HG03139 (cell line): ENCODE measurements at regions not wholly inside any gene's neighbourhood (a gene's known extent, or its start where the extent isn't known, plus 50 kb on each side); places are given as distances from the start of the nearest gene placed in this dataset.
"Not testable (repeated sequence)": the region's sequence is repeated elsewhere in the genome, so short reads cannot be mapped to it uniquely, and the experiment has no call there.

ENCODE experiments used
- ATAC-seq: cut with Tn5 transposase; IDR thresholded peaks from one replicate; pipeline ENCODE4 v1.9.1; 2021; ENCODE audit not compliant: unreplicated experiment

DNA sequence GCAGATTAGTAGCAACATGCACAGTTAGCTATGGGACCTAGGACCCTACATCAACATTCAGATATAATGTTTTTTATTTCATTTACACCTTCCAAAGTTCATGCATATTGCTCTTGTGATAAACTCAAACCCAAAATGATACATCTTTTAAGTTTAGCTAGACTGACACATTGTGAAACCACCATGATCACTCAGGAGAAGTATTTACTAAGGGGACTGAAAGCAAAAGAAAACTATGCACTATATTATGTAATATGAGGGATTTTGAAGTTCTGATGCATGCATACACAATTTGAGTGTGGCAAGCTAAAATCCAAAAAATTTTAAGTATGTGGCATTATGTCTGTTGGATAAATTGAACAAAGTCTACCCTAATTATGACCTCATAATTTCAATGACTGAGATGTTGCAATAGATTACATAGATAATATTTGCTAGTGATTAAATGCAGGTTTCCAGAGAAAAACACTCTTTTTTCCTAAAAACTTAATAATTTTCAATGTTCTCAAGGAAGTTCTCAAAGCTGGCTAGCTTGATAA is 914.8 kb upstream of the GRIA3 start:
- ATAC-seq: no peak

DNA sequence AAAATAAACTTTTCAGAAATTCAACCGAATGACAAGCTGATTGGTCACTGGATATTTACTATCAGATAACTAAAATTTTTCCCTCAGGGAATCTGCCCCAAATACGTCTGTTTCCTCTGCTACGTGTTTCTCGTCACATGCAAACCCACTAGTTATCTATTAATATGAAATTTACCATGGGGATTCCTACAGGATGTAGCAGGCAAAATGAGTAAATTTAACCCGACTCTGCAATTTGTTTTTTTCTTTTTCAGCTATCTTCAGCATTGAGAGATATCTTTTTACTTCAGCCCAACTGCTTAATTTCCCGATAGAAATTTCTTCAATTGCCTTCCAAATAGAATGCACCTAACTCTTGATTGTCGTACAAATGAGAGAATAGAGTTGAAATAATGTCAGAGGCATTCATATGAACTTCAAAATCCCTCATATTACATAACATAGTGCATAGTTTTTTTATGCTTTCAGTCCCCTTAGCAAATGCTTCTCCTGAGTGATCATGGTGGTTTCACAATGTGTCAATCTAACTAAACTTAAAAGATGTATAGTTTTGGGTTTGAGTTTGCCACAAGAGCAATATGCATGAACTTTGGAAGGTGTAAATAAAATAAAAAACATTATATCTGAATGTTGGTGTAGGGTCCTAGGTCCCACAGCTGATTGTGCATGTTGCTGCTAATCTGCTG is 913.1 kb upstream of the GRIA3 start:
- ATAC-seq: no peak

DNA sequence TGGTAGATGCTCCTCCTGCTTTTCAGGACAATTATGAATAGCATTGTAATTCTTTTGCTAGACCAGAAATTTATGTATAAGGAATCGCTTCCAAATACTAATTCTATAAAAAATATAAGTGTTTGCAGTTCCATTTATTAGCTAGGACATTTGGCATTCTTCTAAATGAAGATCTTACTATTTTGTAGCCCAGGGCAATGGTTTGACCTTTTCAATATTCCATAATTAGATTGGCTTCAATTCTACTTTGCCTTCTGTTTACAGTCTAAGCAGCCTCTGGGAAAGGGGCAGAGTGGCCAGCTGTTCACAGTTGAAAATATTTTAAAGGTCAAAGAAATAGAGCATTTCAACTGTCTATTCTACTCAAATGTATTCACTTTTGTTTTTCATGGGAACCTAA is 912.1 kb upstream of the GRIA3 start:
- no peak for ATAC-seq

DNA sequence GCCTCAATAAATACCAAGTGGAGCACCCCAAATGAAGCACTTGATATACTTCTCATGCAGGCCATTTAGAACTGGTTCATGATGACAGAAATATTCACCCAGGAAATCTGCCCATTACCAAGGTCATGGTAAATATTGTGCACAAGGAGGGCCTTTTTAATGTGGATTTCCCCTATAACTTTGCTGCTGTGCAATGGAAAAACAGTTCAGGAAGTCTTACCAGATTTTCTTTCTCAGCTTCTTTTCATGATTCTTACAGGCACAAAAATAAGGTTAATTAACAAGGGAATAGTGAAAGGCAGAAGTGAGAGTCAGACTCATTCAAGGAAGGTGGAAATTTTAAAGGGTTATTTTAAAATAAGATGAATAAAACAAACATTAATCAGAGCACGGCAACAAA is 904.3 kb upstream of the GRIA3 start:
- ATAC-seq: no peak

DNA sequence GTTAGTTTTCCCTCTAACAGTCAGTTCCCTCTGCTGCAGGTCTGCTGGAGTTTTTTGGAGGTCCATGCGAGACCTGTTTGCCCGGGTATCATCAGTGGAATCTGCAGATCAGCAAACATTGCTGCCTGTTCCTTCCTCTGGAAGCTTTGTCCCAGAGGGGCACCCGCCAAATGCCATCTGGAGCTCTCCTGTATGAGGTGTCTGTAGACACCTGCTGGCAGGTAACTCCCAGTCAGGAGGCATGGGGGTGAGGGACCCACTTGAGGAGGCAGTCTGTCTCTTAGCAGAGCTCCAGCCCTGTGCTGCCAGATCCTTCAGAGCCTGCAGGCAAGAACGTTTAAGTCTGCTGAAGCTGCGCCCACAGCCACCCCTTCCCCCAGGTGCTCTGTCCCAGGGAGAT is 884.3 kb upstream of the GRIA3 start:
- not testable (repeated sequence) for ATAC-seq

DNA sequence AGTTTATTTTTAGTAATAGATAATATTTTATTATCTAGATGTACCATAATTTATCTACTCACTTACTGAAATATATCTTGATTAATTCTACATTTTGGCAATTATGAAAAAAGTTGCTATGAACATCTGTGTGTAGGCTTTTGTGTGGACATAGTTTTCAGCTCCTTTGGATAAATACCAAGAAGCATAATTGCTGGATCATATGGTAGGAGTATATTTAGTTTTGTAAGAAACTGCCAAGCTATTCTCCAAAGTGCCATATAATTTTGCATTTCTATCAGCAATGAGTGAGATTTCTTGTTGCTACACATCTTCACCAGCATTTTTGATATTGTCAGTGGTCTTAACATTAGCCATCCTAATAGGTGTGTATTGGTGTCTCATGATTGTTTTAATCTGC is 882.6 kb upstream of the GRIA3 start:
- ATAC-seq: no peak

DNA sequence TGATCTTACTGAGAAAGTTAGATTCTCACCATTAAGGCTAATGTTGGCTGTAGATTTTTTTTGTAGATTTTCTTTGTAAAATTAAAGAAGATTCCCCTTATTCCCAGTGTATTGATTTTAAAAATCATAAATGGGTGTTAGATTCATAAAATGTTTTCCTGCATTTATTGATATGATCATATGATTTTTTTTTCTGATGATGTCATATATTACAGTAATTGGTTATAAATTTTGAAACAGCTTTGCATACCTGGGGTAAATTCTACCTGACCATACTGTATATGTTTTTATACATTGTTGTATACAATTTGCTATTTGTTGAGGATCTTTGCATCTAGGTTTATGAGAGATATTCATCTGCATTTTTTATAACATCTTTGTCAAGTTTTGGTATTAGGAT is 880.3 kb upstream of the GRIA3 start:
- ATAC-seq: no peak

DNA sequence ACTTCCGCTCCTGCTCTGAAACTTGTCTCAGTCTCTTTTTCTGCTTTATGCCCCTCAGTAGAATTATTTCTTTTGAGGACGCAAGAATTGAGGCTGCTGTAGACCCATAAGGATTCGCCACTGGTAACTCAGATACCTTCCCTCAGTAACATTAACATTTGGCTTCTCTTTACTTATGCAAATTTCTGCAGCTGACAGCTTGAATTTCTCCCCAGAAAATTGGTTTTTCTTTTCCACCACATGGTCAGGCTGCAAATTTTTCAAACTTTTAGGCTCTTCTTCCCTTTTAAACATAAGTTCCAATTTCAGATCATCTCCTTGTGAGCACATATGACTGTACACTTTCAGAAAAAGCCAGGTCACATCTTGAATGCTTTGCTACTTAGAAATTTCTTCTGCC is 839.3 kb upstream of the GRIA3 start:
- ATAC-seq: no peak

DNA sequence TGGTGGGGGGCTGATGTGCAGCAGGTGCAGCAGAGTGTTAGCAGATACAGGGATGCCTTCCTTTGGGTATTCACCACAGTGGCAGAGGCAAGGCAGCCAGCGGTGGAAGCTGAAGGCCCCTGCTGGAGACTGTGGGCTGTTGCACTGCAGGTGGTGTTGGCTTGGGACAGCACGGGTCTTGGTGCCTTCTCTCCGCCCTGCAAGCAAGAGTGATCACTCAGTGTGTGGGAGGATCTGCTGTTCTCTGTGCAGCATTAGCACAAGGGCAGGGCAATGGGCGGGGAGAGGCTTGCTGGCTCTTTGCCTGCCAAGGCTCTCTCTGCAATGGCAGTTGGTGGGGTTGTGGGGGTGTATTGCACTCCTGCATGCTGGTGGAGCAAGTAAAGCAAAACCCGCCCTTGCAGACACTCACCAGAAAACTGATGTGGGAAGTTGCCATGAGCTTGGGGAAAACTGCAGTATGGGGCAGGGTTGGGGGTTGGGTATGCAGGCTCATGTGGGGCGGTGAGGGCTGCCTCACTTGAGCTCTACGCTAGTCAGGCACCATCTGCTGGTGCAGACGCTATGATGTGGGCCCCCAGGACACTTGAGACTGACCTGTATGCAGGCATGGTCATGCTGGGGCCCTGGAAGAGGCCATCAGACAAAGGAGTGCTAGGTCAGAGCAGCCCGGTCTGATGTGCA is 820.8 kb upstream of the GRIA3 start:
- ATAC-seq: no peak

DNA sequence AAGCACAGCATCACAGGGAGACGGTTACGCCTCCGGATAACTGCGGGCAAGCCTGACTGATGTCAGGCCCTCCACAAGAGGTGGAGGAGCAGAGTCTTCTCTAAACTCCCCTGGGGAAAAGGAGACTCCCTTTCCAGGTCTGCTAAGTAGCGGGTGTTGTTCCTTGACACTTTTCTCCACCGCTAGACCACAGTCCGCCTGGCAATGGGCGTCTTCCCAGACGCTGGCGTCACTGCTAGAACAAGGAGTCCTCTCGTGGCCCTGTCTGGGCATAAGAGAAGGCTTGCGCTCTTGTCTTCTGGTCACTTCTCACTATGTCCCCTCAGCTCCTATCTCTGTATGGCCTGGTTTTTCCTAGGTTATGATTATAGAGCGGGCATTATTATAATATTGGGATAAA is 808.5 kb upstream of the GRIA3 start:
- ATAC-seq: not testable (repeated sequence)

DNA sequence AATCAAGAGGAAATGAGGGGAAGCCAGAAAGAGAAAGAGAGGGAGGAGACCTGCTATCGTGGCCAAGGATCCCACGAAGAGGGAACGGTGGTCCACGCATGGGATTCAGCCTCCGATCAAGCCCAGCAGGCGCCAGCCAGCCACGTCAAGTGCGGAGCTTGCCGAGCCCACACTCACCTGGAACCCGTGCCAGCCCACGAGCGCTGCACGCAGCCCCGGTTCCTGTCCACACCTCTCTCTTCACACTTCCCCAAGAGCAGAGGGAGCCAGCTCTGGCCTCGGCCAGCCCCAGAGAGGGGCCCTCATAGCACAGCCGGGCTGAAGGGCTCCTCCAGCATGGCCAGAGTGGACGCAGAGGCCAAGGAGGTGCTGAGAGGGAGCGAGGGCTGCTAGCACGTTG is 795.1 kb upstream of the GRIA3 start:
- no peak for ATAC-seq

DNA sequence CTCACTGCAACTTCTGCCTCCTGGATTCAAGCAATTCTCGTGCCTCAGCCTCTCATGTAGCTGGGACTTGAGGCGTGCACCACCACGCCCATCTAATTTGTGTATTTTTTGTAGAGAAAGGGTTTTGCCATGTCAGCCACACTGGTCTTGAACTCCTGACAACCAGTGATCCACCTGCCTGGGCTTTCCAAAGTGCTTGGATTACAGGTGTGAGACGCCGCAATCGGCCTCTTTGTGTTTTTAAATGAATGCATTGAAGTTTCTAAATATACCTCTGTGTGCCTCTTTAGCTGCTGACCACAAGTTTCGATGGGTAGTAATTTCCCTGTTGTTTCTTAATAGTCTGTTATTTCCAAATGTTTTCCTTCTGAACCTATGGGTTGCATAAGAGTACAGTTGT is 765.3 kb upstream of the GRIA3 start:
- ATAC-seq: no peak

DNA sequence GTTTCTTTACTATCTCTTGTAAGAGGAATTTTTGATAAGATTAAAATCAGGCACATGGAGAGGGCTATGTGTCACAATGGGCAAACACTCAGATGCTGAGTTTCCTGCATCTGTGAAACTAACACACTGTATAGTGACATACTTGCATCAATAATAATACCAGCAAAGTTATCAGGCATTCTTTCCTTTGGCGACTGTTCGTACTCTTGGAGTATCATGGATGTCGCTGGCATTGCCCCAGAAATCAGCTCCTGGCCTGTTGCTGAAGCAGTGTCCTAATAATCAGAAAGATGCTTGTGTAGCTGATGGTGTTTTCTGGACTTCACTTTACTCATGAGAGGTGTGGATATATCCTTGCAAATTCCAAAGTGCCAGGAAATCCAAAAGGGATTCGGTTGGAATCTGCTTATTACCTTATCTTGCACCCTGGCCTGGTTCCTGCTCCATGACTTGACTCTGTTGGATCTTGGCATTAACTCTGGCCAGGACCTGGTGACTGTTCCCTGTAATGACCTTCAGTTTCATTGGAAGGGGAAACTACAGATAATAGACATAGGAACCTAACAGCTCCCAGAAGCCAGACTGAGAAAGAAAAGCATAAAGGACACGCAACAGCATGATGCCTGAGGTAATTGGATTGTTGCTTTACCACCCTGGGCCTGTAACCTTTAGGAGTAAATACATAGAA is 762.5 kb upstream of the GRIA3 start:
- no peak for ATAC-seq

DNA sequence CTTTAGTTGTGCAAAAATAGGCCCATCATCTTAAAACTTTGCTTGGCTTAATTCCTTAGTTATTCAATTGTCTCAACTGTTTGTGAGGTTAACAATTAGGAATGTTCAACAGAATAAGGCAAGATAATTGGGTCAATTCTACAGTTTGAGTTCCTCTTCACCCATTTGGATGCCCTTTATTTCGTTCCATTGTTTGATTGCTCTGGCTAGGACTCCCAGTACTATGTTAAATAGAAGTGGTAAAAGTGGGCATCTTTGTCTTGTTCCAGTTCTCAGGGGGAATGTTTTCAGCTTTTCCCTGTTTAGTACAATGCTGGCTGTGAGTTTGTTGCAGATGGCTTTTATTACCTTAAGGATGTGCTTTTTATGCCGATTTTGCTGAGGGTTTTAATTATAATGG is 761.5 kb upstream of the GRIA3 start:
- no peak for ATAC-seq

DNA sequence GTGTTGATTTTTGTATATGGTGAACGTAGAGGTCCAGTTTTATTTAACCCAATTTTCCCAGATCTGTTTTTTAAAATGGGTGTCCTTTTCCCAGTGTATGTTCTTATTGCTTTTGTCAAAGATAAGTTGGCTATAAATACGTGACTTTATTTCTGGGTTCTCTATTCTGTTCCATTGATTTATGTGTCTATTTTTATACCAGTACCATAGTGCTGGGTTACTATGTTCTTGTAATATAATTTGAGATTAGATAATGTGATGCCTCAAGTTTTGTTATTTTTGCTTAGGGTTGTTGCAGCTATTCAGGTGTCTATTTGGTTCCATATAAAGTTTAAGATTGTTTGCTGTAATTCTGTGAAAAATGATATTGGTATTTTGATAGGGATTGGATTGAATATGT is 749.1 kb upstream of the GRIA3 start:
- ATAC-seq: no peak

DNA sequence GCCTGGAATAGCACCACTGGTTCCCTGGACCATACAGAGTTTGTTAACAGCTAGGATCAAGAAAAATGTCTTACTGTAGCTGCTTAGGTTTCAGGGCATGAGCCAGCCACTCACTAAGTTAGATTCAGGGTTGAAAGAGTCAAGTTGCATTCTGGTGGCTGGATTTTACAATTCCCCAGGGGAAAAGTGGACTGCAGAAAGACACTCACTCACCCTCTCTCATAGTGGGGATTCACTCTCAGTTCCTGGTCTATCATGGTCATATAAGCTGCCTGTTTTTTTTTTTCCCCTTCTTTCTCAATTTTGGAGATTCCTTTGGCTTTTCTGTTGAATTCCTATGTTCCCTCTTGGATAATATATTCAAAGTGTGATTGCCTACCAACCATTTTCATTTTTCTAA is 744.2 kb upstream of the GRIA3 start:
- ATAC-seq: no peak

DNA sequence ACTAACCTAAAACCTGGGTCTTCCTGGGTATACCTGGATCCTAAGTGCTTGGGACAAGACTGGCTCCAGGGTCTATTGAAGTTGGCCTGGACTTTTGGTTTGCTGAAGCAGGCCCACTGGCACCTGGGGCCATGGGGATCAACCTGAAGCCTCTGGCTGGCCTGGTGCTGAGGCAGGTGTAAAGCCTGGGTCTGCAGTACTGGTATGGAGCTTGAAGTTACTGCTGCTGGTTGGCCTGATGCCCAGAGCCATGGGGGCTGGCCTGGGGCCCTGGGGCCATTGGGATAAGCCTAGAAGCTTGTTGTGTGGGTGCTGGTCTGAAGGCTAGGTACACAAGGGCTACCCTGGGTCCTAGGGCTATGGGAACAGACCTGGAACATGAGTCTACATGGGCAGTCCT is 743.2 kb upstream of the GRIA3 start:
- ATAC-seq: no peak

DNA sequence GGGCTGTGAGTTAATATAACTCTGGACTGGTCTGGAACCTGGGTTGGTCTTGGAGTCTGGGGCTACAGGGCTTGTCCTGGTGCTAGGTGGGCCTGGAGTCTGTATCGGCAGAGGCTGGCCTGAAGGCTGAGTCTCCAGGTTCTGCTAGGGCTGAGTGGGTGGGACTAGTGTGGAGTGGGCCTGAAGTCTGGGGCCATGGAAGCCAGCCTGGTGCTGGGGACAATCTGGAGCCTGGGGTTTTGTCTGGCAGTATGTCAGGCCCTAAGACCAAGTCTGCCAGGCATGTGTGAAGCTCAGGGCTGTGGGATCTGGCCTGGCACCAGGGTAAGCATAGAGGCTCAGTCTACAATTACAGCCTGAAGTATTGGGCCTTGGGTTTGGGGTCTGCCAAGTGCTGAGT is 742.6 kb upstream of the GRIA3 start:
- no peak for ATAC-seq

DNA sequence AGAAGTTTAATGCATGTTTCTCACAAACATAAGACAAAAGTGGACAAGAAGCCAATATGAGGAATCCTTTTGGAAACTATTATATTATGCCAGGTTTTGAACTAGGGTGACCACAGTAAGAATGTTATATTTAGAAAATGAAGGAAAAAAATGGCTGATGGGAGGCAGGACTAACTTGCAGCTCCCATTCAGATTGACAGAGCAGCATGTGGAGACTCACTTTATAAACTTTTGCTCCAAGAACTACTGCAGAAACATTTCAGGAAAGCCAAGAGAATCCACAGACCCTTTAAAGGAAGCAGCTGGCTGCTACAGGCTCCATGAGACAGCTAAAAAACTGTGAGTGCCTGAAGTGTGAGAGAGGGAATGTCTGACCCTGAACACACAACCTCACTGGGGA is 738.6 kb upstream of the GRIA3 start:
- ATAC-seq: no peak

DNA sequence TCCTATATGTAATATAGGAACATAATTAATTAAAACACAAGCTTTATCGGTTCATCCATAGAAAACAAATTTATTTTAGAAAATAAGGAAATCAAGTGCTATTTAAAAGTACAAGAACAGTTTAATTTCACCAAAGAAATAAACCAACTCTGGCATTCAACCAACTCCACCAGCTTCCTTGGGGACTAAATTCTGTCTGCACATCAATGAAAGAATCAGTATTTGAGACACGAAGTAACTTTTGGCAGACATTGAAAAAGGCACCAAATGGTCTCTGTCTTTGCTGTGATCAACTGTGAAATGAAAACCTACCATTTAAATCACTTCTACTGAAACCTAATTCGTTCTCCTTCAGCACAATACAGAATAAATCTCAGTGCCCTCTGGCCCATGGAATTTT is 719.7 kb upstream of the GRIA3 start:
- ATAC-seq: no peak

DNA sequence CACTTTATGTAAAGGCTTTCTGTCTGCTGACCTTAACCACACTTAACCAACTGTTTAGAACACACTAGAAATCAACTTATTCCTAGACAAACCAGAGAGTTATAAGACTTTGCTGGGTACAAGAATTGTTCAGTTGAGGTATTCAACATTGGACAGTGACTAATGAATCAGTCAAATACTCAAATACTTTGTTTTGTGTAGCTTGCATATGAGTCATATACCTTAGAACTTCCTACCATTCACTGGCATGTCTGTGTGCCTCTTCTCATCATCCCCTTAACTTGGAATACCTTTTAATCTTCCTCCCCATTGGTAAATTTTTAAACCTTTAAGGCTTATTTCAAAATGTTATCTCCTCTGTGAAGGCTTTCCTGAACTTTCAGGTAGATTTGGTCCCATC is 708.8 kb upstream of the GRIA3 start:
- ATAC-seq: no peak

DNA sequence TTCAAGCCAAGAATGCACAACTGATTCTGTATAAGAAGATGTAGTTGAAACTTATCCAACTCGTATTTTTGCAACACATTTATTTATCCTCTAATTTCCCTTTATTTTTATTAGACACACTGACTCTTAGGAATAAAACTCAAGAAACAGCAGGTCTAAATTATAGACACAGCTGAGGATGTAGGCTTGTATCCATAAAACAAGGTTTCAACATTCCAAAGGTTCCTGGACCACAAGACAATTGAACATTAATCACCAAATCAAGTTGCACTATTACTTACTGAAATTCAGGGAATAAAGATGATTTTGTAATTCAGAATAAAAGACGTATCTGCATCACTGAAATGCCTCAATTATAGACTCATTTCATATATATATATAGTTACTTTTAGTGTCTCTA is 683.5 kb upstream of the GRIA3 start:
- ATAC-seq: no peak
